Ascending aorta (tissue), 2 donors: ENCODE measurements at regions not wholly inside any gene's neighbourhood (a gene's known extent, or its start where the extent isn't known, plus 50 kb on each side); places are given as distances from the start of the nearest gene placed in this dataset.
"Not testable (repeated sequence)": the region's sequence is repeated elsewhere in the genome, so short reads cannot be mapped to it uniquely, and the experiment has no call there.

Experiments
- DNase-seq, 2 donors: peaks; one replicate each; pipeline ENCODE4 v3.0.0-alpha.2; 2019; ENCODE audit warnings: low spot score in 2 of 2
- H3K27ac ChIP-seq, 2 donors: fragments of 200-600 bp; sonication (generic); one replicate each; pipeline ENCODE4 v1.5.1; 2016 to 2017; ENCODE audit warnings: mild to moderate bottlenecking in 1 of 2
- H3K27me3 ChIP-seq: fragments of 200-600 bp; sonication (generic); one replicate; pipeline ENCODE4 v1.5.1; 2017
- H3K36me3 ChIP-seq, 2 donors: fragments of 200-600 bp; sonication (generic); one replicate each; pipeline ENCODE4 v1.5.1; 2016
- H3K4me1 ChIP-seq, 2 donors: fragments of 200-600 bp; sonication (generic); one replicate each; pipeline ENCODE4 v1.5.1; 2016 to 2017; ENCODE audit warnings: mild to moderate bottlenecking in 1 of 2
- H3K4me3 ChIP-seq, 2 donors: fragments of 200-600 bp; sonication (generic); one replicate each; pipeline ENCODE4 v1.5.1; 2016 to 2017; ENCODE audit warnings: mild to moderate bottlenecking in 1 of 2
- H3K9me3 ChIP-seq, 2 donors: fragments of 200-600 bp; sonication (generic); one replicate each; pipeline ENCODE4 v1.5.1; 2016
- CTCF ChIP-seq, 3 experiments: fragments of 200-600 bp in 2 of 3; fragments of 450-650 bp in 1 of 3; sonication (generic) in 2 of 3; IDR thresholded peaks; one replicate each; pipeline ENCODE4 v1.5.1; 2016 to 2019; ENCODE audit warnings: antibody characterized with exemption in 3 of 3, mild to moderate bottlenecking in 1 of 3, moderate library complexity in 1 of 3
- intact Hi-C: fragments of 100-400 bp; cut with DNase I; formaldehyde crosslinking; loops from one replicate; pipeline ENCODE4 v1.15.1; 2023

GRCh38 chr2:203623096-203623495, 83.3 kb upstream of the CD28 start:
- H3K4me3 ChIP-seq, result no peak overlapping the region
- TF ChIP-seq CTCF (IDR thresholded peaks at IDR 0.05), result no peak
- H3K9me3 ChIP-seq, result no peaks in the 10 kb centered on the region
- DNase-seq, result no peak
- intact Hi-C loops, result no loop called here
- no peaks in the 10 kb centered on the region for H3K36me3 ChIP-seq
- H3K4me1 ChIP-seq, result peaks cover 3 to 6% of the 10 kb centered on the region in 2 donors
- no peak overlapping the region for H3K27ac ChIP-seq
- H3K27me3 ChIP-seq, result no peaks in the 10 kb centered on the region

GRCh38 chr2:203623661-203624060, 82.8 kb upstream of the CD28 start:
- DNase-seq, result no peak
- Histone ChIP-seq H3K27me3 (no peaks in the 10 kb centered on the region), H3K9me3 (no peaks in the 10 kb centered on the region), H3K36me3 (no peaks in the 10 kb centered on the region), H3K4me3 (no peak overlapping the region), H3K27ac (no peak overlapping the region), H3K4me1 (peaks cover 3 to 6% of the 10 kb centered on the region in 2 donors)
- intact Hi-C loops, result no loop called here
- TF ChIP-seq CTCF (IDR thresholded peaks at IDR 0.05), result no peak

GRCh38 chr2:203625701-203626100, 80.7 kb upstream of the CD28 start:
- no peak overlapping the region for H3K27ac ChIP-seq
- H3K9me3 ChIP-seq, result no peaks in the 10 kb centered on the region
- no peak overlapping the region for H3K4me3 ChIP-seq
- TF ChIP-seq CTCF (IDR thresholded peaks at IDR 0.05), result no peak
- H3K4me1 ChIP-seq, result peaks cover 3 to 6% of the 10 kb centered on the region in 2 donors
- intact Hi-C loops, result no loop called here
- DNase-seq, result no peak
- H3K27me3 ChIP-seq, result no peaks in the 10 kb centered on the region
- H3K36me3 ChIP-seq, result no peaks in the 10 kb centered on the region

DNA sequence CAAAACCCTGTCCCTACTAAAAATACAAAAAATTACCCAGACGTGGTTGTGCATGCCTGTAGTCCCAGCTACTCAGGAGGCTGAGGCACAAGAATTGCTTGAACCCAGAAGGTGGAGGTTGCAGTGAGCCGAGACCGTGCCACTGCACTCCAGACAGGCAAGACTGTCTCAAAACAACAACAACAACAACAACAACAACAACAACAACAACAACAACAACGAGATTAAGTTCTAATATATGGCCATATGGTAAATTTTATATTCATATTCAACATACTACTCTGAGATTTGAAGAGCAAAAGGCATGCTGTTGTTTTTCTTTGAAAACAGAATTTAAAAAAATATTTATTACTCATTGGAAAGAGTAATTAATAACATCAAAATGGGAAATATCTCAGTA, 80.2 kb upstream of the CD28 start:
- H3K4me3 ChIP-seq, H3K4me1 ChIP-seq, H3K36me3 ChIP-seq, H3K9me3 ChIP-seq, intact Hi-C loops, DNase-seq, H3K27me3 ChIP-seq: not testable (repeated sequence)
- H3K27ac ChIP-seq, result peak overlapping the region; percentile 3 to 54

DNA sequence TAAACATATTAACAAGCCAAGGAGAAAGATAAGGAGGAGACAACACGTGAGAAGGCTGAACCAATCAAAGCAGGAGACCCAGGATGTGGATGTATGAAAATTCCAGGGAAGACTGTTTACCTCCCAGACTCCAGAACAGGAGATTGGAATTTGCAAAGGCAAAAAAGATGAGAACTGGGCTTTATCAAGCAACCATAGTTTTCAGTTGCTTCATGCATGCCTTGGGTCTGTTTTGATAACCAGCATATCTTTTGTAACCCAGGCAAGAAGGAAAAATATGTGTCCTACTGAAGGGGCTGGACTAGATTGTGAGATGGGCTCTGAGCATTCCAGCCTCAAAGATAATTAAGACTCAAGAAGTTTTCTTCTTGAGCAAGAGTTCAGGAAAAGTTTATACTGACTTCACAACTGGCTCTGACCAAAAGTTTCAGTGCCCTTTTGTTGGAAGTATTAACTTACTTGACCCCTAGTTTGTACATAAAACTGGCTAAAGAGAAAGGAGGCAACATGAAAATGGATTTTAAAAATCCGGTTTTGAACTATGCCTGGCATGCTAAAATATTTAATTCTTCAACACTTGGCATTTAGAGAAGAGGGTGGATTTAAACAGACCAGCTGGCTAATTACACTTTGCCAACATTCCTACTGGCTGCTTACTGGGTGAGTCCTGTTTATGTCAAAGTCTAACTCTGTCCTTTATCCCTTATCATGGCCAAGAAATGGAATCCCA, 79.3 kb upstream of the CD28 start:
- no peak for DNase-seq
- Histone ChIP-seq H3K36me3 (no peaks in the 10 kb centered on the region), H3K9me3 (no peaks in the 10 kb centered on the region), H3K27me3 (no peaks in the 10 kb centered on the region), H3K4me3 (no peak overlapping the region), H3K27ac (peak overlapping the region; percentile 3 to 54), H3K4me1 (peaks cover 3 to 6% of the 10 kb centered on the region in 2 donors)
- intact Hi-C loops, result no loop called here
- no peak for TF ChIP-seq CTCF (IDR thresholded peaks at IDR 0.05)

DNA sequence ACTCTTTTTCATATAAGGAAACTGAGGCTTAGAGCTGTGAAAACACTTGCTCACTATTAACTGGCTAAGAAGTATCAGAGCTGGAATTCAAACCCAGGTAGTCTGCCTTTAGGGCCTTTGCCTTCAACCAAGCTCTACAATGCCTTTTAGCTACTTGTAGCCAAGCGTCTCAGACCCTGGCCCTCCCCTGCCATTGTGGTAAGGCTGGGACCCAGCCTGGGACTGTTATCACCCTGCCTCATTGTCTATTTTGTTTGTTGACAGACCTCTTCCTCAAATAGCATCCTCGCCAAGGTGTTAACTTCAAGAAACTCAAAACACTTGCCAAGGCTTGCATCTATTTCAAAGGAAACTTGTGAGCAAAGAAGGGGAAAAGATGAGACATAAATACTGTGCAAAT, 76.7 kb upstream of the CD28 start:
- no peaks in the 10 kb centered on the region for H3K36me3 ChIP-seq
- no peaks in the 10 kb centered on the region for H3K9me3 ChIP-seq
- no peak for DNase-seq
- no peaks in the 10 kb centered on the region for H3K27me3 ChIP-seq
- no peak overlapping the region for H3K4me3 ChIP-seq
- peaks cover 3 to 6% of the 10 kb centered on the region in 2 donors for H3K4me1 ChIP-seq
- H3K27ac ChIP-seq, result no peak overlapping the region
- no peak for TF ChIP-seq CTCF (IDR thresholded peaks at IDR 0.05)
- intact Hi-C loops, result no loop called here
